GM18870 (cell line): ENCODE measurements at regions not wholly inside any gene's neighbourhood (a gene's known extent, or its start where the extent isn't known, plus 50 kb on each side); places are given as distances from the start of the nearest gene placed in this dataset.
A peak's percentile ranks its signal among the peaks of the same experiment; 100 is the strongest.
"Not testable (repeated sequence)": the region's sequence is repeated elsewhere in the genome, so short reads cannot be mapped to it uniquely, and the experiment has no call there.

Experiments used
- ATAC-seq: cut with Tn5 transposase; IDR thresholded peaks from one replicate; pipeline ENCODE4 v1.9.1; 2021; ENCODE audit warnings: moderate library complexity; ENCODE audit not compliant: unreplicated experiment

- ATAC-seq, result no peak
Measured at GRCh38 chr5:40227366-40227765, 452.3 kb upstream of the PTGER4 start.

GRCh38 chr5:40226906-40227305 is 452.8 kb upstream of the PTGER4 start:
- no peak for ATAC-seq

- ATAC-seq, result not testable (repeated sequence)
Measured at GRCh38 chr5:40225147-40225546, 454.6 kb upstream of the PTGER4 start.

GRCh38 chr5:40224421-40224820 is 455.3 kb upstream of the PTGER4 start:
- no peak for ATAC-seq

- ATAC-seq, result peak; percentile 80
Measured at GRCh38 chr5:40223884-40224402, 455.8 kb upstream of the PTGER4 start.

GRCh38 chr5:40221796-40222195 is 457.9 kb upstream of the PTGER4 start:
- ATAC-seq, result no peak

GRCh38 chr5:40221255-40221654 is 458.5 kb upstream of the PTGER4 start:
- ATAC-seq, result no peak

- ATAC-seq, result no peak
Measured at GRCh38 chr5:40220260-40220659, 459.5 kb upstream of the PTGER4 start.

- ATAC-seq, result no peak
Measured at GRCh38 chr5:40217553-40217952, 462.2 kb upstream of the PTGER4 start.

GRCh38 chr5:40210694-40211093 is 469.0 kb upstream of the PTGER4 start:
- ATAC-seq, result no peak

- ATAC-seq, result no peak
Measured at GRCh38 chr5:40206030-40206429, 473.7 kb upstream of the PTGER4 start.

GRCh38 chr5:40204144-40204543 is 475.6 kb upstream of the PTGER4 start:
- no peak for ATAC-seq

- no peak for ATAC-seq
Measured at GRCh38 chr5:40202814-40203440, 476.8 kb upstream of the PTGER4 start.

GRCh38 chr5:40198736-40199135 is 481.0 kb upstream of the PTGER4 start:
- ATAC-seq, result no peak

- ATAC-seq, result not testable (repeated sequence)
Measured at GRCh38 chr5:40195574-40195973, 484.1 kb upstream of the PTGER4 start.

- ATAC-seq, result no peak
Measured at GRCh38 chr5:40191150-40191549, 488.6 kb upstream of the PTGER4 start.

GRCh38 chr5:40172721-40173120 is 507.0 kb upstream of the PTGER4 start:
- no peak for ATAC-seq

- no peak for ATAC-seq
Measured at GRCh38 chr5:40171971-40172370, 507.7 kb upstream of the PTGER4 start.

- ATAC-seq, result no peak
Measured at GRCh38 chr5:40167283-40167682, 512.4 kb upstream of the PTGER4 start.

GRCh38 chr5:40166802-40167201 is 512.9 kb upstream of the PTGER4 start:
- ATAC-seq, result no peak

- no peak for ATAC-seq
Measured at GRCh38 chr5:40165789-40166728, 513.7 kb upstream of the PTGER4 start.
